ENCODE measurements at regions not wholly inside any gene's neighbourhood (a gene's known extent, or its start where the extent isn't known, plus 50 kb on each side); places are given as distances from the start of the nearest gene placed in this dataset.
"Not testable (repeated sequence)": the region's sequence is repeated elsewhere in the genome, so short reads cannot be mapped to it uniquely, and the experiment has no call there.

- ChIA-PET CTCF (no interaction called here), POLR2A (no interaction called here)
- Mint-ChIP-seq H3K9me3 (ENCODE audit: insufficient read depth) (peaks cover 23% of the 10 kb centered on the region), H3K4me1 (ENCODE audit: low read depth) (no peaks in the 10 kb centered on the region), H3K36me3 (ENCODE audit: low read depth) (no peaks in the 10 kb centered on the region), H3K4me3 (no peak overlapping the region), H3K27ac (no peak overlapping the region), H3K27me3 (ENCODE audit: low read depth) (no peaks in the 10 kb centered on the region)
- ATAC-seq, result no peak
- no peak for DNase-seq
Measured at GRCh38 chr13:38283346-38283745, 66.3 kb upstream of the UFM1 start.

GRCh38 chr13:38265132-38265497, 84.5 kb upstream of the UFM1 start:
- ChIA-PET CTCF (no interaction called here), POLR2A (no interaction called here)
- no peak for DNase-seq
- Mint-ChIP-seq H3K36me3 (ENCODE audit: low read depth) (no peaks in the 10 kb centered on the region), H3K4me1 (ENCODE audit: low read depth) (no peaks in the 10 kb centered on the region), H3K27ac (no peak overlapping the region), H3K27me3 (ENCODE audit: low read depth) (no peaks in the 10 kb centered on the region), H3K9me3 (ENCODE audit: insufficient read depth) (peaks cover 26% of the 10 kb centered on the region), H3K4me3 (no peak overlapping the region)
- no peak for ATAC-seq

- Mint-ChIP-seq H3K27ac (no peak overlapping the region), H3K36me3 (ENCODE audit: low read depth) (no peaks in the 10 kb centered on the region), H3K4me3 (no peak overlapping the region), H3K4me1 (ENCODE audit: low read depth) (no peaks in the 10 kb centered on the region), H3K27me3 (ENCODE audit: low read depth) (no peaks in the 10 kb centered on the region), H3K9me3 (ENCODE audit: insufficient read depth) (peaks cover 20% of the 10 kb centered on the region)
- ATAC-seq (no peak), DNase-seq (no peak)
- CTCF ChIA-PET, result no interaction called here
- POLR2A ChIA-PET, result no interaction called here
Measured at GRCh38 chr13:38264363-38265131, 85.1 kb upstream of the UFM1 start.

GRCh38 chr13:38262211-38262610, 87.4 kb upstream of the UFM1 start:
- CTCF ChIA-PET, result no interaction called here
- Mint-ChIP-seq H3K9me3 (ENCODE audit: insufficient read depth) (peaks cover 12% of the 10 kb centered on the region), H3K36me3 (ENCODE audit: low read depth) (no peaks in the 10 kb centered on the region), H3K4me3 (no peak overlapping the region), H3K27me3 (ENCODE audit: low read depth) (no peaks in the 10 kb centered on the region), H3K27ac (no peak overlapping the region), H3K4me1 (ENCODE audit: low read depth) (no peaks in the 10 kb centered on the region)
- POLR2A ChIA-PET, result no interaction called here
- ATAC-seq (no peak), DNase-seq (no peak)

DNA sequence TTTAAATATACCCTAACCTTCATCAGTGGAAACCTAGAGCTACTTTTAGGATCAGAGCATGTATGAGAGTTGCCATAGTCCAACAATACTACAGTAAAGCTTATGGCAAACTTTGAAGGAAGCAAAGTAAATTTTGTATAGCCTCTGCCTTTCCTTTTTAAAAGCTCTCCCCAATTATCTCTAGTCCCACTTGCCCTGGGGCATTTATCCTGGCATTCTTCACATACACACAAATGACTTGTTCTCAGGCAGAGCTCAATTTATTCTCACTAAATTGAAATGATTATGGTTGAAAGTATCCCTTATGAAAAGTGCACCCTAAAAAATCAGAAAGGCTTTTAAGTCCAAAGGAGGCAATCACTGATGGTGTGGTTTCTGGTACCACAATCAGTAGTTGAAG, 94.1 kb upstream of the UFM1 start:
- H3K9me3 Mint-ChIP-seq (ENCODE audit: insufficient read depth), result no peaks in the 10 kb centered on the region
- H3K36me3 Mint-ChIP-seq (ENCODE audit: low read depth), result no peaks in the 10 kb centered on the region
- no peak overlapping the region for H3K4me3 Mint-ChIP-seq
- ChIA-PET POLR2A (no interaction called here), CTCF (no interaction called here)
- H3K4me1 Mint-ChIP-seq (ENCODE audit: low read depth), result no peaks in the 10 kb centered on the region
- H3K27ac Mint-ChIP-seq, result no peak overlapping the region
- DNase-seq (no peak), ATAC-seq (no peak)
- no peaks in the 10 kb centered on the region for H3K27me3 Mint-ChIP-seq (ENCODE audit: low read depth)

- Mint-ChIP-seq H3K27me3 (ENCODE audit: low read depth) (no peaks in the 10 kb centered on the region), H3K4me3 (no peak overlapping the region), H3K36me3 (ENCODE audit: low read depth) (no peaks in the 10 kb centered on the region), H3K4me1 (ENCODE audit: low read depth) (no peaks in the 10 kb centered on the region), H3K9me3 (ENCODE audit: insufficient read depth) (peaks cover 5% of the 10 kb centered on the region), H3K27ac (no peak overlapping the region)
- DNase-seq (no peak), ATAC-seq (no peak)
- POLR2A ChIA-PET, result no interaction called here
- CTCF ChIA-PET, result no interaction called here
Measured at GRCh38 chr13:38239874-38240273, 109.8 kb upstream of the UFM1 start.

GRCh38 chr13:38228322-38228721, 121.3 kb upstream of the UFM1 start:
- ChIA-PET POLR2A (no interaction called here), CTCF (no interaction called here)
- ATAC-seq (no peak), DNase-seq (no peak)
- Mint-ChIP-seq H3K4me1 (ENCODE audit: low read depth) (no peaks in the 10 kb centered on the region), H3K27ac (no peak overlapping the region), H3K36me3 (ENCODE audit: low read depth) (no peaks in the 10 kb centered on the region), H3K9me3 (ENCODE audit: insufficient read depth) (peaks cover 5% of the 10 kb centered on the region), H3K4me3 (no peak overlapping the region), H3K27me3 (ENCODE audit: low read depth) (no peaks in the 10 kb centered on the region)

GRCh38 chr13:38226496-38226895, 123.2 kb upstream of the UFM1 start:
- CTCF ChIA-PET, result no interaction called here
- H3K27ac Mint-ChIP-seq, result no peak overlapping the region
- H3K36me3 Mint-ChIP-seq (ENCODE audit: low read depth), result no peaks in the 10 kb centered on the region

GRCh38 chr13:38223089-38223488, 126.6 kb upstream of the UFM1 start:
- no peaks in the 10 kb centered on the region for H3K4me1 Mint-ChIP-seq (ENCODE audit: low read depth)
- no peak overlapping the region for H3K4me3 Mint-ChIP-seq
- peaks cover 6% of the 10 kb centered on the region for H3K9me3 Mint-ChIP-seq (ENCODE audit: insufficient read depth)
- H3K36me3 Mint-ChIP-seq (ENCODE audit: low read depth), result no peaks in the 10 kb centered on the region
- DNase-seq, result no peak
- no peak for ATAC-seq
- no peak overlapping the region for H3K27ac Mint-ChIP-seq
- CTCF ChIA-PET, result no interaction called here
- H3K27me3 Mint-ChIP-seq (ENCODE audit: low read depth), result no peaks in the 10 kb centered on the region
- POLR2A ChIA-PET, result no interaction called here

More at GRCh38 chr13:38226496-38226895, 123.2 kb upstream of the UFM1 start:
- DNase-seq (no peak), ATAC-seq (no peak)
- Mint-ChIP-seq H3K9me3 (ENCODE audit: insufficient read depth) (peaks cover 5% of the 10 kb centered on the region), H3K4me1 (ENCODE audit: low read depth) (no peaks in the 10 kb centered on the region), H3K27me3 (ENCODE audit: low read depth) (no peaks in the 10 kb centered on the region), H3K4me3 (no peak overlapping the region)
- POLR2A ChIA-PET, result no interaction called here

GRCh38 chr13:38221120-38221519, 128.5 kb upstream of the UFM1 start:
- ATAC-seq; CTCF ChIA-PET; H3K27me3 Mint-ChIP-seq (ENCODE audit: low read depth); H3K4me3 Mint-ChIP-seq; DNase-seq; POLR2A ChIA-PET; H3K27ac Mint-ChIP-seq; H3K9me3 Mint-ChIP-seq (ENCODE audit: insufficient read depth); H3K36me3 Mint-ChIP-seq (ENCODE audit: low read depth); H3K4me1 Mint-ChIP-seq (ENCODE audit: low read depth): not testable (repeated sequence)

- ChIA-PET CTCF (no interaction called here), POLR2A (no interaction called here)
- Mint-ChIP-seq H3K36me3 (ENCODE audit: low read depth) (no peaks in the 10 kb centered on the region), H3K27ac (no peak overlapping the region), H3K4me1 (ENCODE audit: low read depth) (no peaks in the 10 kb centered on the region), H3K27me3 (ENCODE audit: low read depth) (no peaks in the 10 kb centered on the region), H3K4me3 (no peak overlapping the region), H3K9me3 (ENCODE audit: insufficient read depth) (peaks cover 6% of the 10 kb centered on the region)
- DNase-seq (no peak), ATAC-seq (no peak)
Measured at GRCh38 chr13:38216181-38216580, 133.5 kb upstream of the UFM1 start.

DNA sequence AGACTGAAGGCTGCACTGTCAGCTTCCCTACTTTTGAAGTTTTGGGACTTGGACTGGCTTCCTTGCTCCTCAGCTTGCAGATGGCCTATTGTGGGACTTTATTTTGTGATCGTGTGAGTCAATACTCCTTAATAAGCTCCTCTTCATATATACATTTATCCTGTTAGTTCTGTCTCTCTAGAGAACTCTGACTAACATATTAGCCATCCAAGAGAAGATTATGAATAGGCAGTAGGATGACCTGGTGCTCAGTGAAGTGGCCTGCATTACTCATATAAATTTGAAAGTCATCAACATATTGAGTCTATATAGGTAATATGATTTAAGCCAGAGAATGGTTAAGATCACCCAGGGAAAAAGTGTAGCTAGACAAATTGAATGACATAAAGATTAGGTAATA, 136.3 kb upstream of the UFM1 start:
- CTCF ChIA-PET, result no interaction called here
- Mint-ChIP-seq H3K36me3 (ENCODE audit: low read depth) (no peaks in the 10 kb centered on the region), H3K27me3 (ENCODE audit: low read depth) (no peaks in the 10 kb centered on the region), H3K27ac (no peak overlapping the region), H3K4me1 (ENCODE audit: low read depth) (no peaks in the 10 kb centered on the region), H3K4me3 (no peak overlapping the region), H3K9me3 (ENCODE audit: insufficient read depth) (peaks cover 8% of the 10 kb centered on the region)
- POLR2A ChIA-PET, result no interaction called here
- ATAC-seq (no peak), DNase-seq (no peak)

DNA sequence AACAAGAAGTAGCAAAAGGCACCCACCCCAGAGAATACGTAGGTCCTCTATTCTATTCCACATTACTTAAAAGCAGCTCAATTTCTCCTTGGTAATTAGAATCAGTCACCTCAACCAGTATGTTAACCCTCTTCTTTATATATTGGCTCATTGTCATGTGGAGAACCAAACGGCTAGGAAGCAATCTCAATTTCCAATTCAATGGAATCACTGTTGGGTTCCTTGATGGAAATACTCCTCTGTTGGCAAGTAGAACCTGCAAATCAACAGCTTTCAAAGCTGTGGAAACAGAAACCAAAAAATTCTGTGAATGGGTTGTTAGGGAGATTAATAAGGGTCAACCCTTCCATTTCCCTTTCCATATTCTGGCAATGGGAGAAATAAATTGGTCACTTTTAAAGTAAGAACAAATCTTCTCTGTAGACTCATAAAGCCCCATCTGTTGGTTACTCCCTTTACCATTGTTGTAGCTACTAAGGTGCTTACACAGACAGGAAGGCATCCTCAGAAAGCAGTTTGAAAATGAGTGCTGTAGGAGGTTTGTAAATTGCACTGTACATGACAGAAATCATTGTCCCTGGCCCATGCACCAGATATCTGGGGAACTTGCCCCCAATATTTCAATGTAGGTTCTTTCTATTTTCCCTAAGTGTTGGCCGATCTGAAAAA, 138.6 kb upstream of the UFM1 start:
- peaks cover 8% of the 10 kb centered on the region for H3K9me3 Mint-ChIP-seq (ENCODE audit: insufficient read depth)
- no peak overlapping the region for H3K4me3 Mint-ChIP-seq
- POLR2A ChIA-PET, result no interaction called here
- H3K27me3 Mint-ChIP-seq (ENCODE audit: low read depth), result no peaks in the 10 kb centered on the region
- no peaks in the 10 kb centered on the region for H3K36me3 Mint-ChIP-seq (ENCODE audit: low read depth)
- DNase-seq (no peak), ATAC-seq (no peak)
- CTCF ChIA-PET, result no interaction called here
- no peak overlapping the region for H3K27ac Mint-ChIP-seq
- H3K4me1 Mint-ChIP-seq (ENCODE audit: low read depth), result no peaks in the 10 kb centered on the region

Measured in activated CD8-positive, alpha-beta T cell treated with anti-CD3 and anti-CD28 coated beads, Interleukin-2, amount 10 ng/mL, durations not matched to agents 7 days and 5 days (primary cell).